NCI-H2171 treated with DMSO at 0.1 percent for 48 hours (cell line): ENCODE measurements at regions not wholly inside any gene's neighbourhood (a gene's known extent, or its start where the extent isn't known, plus 50 kb on each side); places are given as distances from the start of the nearest gene placed in this dataset.
A peak's percentile ranks its signal among the peaks of the same experiment; 100 is the strongest.
"Not testable (repeated sequence)": the region's sequence is repeated elsewhere in the genome, so short reads cannot be mapped to it uniquely, and the experiment has no call there.

Source experiments
- DNase-seq: peaks from one replicate; lab custom pipeline; 2025; lab: John Stamatoyannopoulos, UW

GRCh38 chr15:44849701-44850403, 106.6 kb upstream of the TERB2 start:
- not testable (repeated sequence) for DNase-seq

- peak; percentile 50 for DNase-seq
These were observed 103.1 kb upstream of the TERB2 start for GRCh38 chr15:44853304-44853950.

GRCh38 chr15:44854696-44855095, 101.8 kb upstream of the TERB2 start:
- DNase-seq, result not testable (repeated sequence)

GRCh38 chr15:44856284-44856683, 100.2 kb upstream of the TERB2 start:
- not testable (repeated sequence) for DNase-seq

GRCh38 chr15:44857164-44857710, 99.2 kb upstream of the TERB2 start:
- not testable (repeated sequence) for DNase-seq

GRCh38 chr15:44859088-44859487, 97.4 kb upstream of the TERB2 start:
- not testable (repeated sequence) for DNase-seq

GRCh38 chr15:44860168-44860567, 96.3 kb upstream of the TERB2 start:
- not testable (repeated sequence) for DNase-seq

- DNase-seq, result no peak
These were observed 95.0 kb upstream of the TERB2 start for GRCh38 chr15:44861439-44861910.

- DNase-seq, result no peak
These were observed 94.6 kb upstream of the TERB2 start for GRCh38 chr15:44861917-44862316.

GRCh38 chr15:44862866-44863265, 93.6 kb upstream of the TERB2 start:
- DNase-seq, result not testable (repeated sequence)

GRCh38 chr15:44868100-44868499, 88.4 kb upstream of the TERB2 start:
- DNase-seq, result not testable (repeated sequence)

- DNase-seq, result not testable (repeated sequence)
These were observed 86.4 kb upstream of the TERB2 start for GRCh38 chr15:44870125-44870524.

- no peak for DNase-seq
These were observed 83.4 kb upstream of the TERB2 start for GRCh38 chr15:44873103-44873502.

GRCh38 chr15:44879066-44879465, 77.4 kb upstream of the TERB2 start:
- DNase-seq, result no peak

GRCh38 chr15:44882499-44882968, 74.0 kb upstream of the TERB2 start:
- no peak for DNase-seq

GRCh38 chr15:44883199-44883877, 73.1 kb upstream of the TERB2 start:
- no peak for DNase-seq

GRCh38 chr15:44898890-44899651, 57.4 kb upstream of the TERB2 start:
- DNase-seq, result not testable (repeated sequence)

- DNase-seq, result not testable (repeated sequence)
These were observed 56.7 kb upstream of the TERB2 start for GRCh38 chr15:44899775-44900174.

- not testable (repeated sequence) for DNase-seq
These were observed 55.7 kb upstream of the TERB2 start for GRCh38 chr15:44900796-44901195.

GRCh38 chr15:44903281-44903680, 53.2 kb upstream of the TERB2 start:
- not testable (repeated sequence) for DNase-seq

- not testable (repeated sequence) for DNase-seq
These were observed 51.7 kb upstream of the TERB2 start for GRCh38 chr15:44904651-44905340.
